ENCODE measurements at regions not wholly inside any gene's neighbourhood (a gene's known extent, or its start where the extent isn't known, plus 50 kb on each side); places are given as distances from the start of the nearest gene placed in this dataset.

GRCh38 chr3:148319161-148319915 is 378.4 kb upstream of the AGTR1 start:
- peak; percentile 75 for DNase-seq (ENCODE audit: low read depth)
- no peak for TF ChIP-seq CTCF (IDR thresholded peaks at IDR 0.05; ENCODE audit: insufficient read depth, low read length)
- H3K4me3 ChIP-seq (ENCODE audit: low read depth, low read length) = no peak overlapping the region

DNA sequence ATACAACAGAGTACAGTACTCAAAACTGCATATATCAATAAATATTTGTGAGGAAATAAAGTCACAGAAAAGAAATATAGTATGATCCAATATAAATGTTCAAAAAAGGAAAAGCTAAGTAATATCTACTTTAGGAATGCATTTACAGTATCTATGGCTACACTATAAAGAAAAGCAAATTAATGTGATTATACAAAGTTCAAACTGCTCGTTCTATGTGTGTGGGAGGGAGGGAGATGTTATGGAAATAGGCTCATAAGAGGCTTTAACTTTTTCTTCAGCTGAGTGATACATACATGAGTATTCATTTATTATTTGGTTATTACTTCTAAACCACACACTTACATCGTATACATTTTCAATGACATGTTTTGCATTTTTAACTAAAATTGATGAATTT is 377.7 kb upstream of the AGTR1 start:
- TF ChIP-seq CTCF (IDR thresholded peaks at IDR 0.05; ENCODE audit: insufficient read depth, low read length) = no peak
- DNase-seq (ENCODE audit: low read depth) = no peak
- no peak overlapping the region for H3K4me3 ChIP-seq (ENCODE audit: low read depth, low read length)

DNA sequence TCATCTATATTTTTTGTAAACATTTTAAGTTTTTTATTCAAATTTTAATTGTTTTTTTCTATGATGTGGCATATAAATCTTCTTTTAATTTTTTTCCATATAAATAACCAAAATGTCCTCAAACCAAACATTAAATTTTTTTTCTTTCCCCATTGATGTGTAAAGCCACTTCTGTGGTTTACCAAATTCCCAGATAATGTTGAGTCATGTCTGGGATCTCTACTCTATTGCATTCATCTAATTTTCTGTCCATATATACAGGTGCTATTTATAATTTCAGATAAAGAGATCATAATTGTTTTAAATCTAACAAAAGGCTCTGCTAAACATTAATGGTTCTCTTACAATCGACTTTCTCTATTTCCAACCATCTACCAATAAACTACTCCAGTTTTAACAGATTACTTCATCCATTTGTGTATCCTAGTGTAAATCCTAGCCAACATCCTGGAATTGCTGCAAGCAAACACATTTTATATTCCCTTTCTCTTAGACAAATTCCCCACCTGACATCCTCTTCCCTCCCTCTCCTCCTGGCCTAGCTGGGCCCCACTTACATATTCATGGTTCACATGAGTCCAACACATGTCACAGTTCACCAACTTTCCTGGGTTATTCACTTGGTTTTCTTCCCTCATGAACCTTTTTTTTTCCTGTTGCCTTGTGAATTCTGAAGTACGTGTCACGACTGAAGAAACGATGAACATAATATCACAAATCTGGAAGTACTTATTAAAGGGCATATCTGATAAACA is 368.0 kb upstream of the AGTR1 start:
- no peak overlapping the region for H3K4me3 ChIP-seq (ENCODE audit: low read depth, low read length)
- peak; percentile 41 for DNase-seq (ENCODE audit: low read depth)
- no peak for TF ChIP-seq CTCF (IDR thresholded peaks at IDR 0.05; ENCODE audit: insufficient read depth, low read length)

DNA sequence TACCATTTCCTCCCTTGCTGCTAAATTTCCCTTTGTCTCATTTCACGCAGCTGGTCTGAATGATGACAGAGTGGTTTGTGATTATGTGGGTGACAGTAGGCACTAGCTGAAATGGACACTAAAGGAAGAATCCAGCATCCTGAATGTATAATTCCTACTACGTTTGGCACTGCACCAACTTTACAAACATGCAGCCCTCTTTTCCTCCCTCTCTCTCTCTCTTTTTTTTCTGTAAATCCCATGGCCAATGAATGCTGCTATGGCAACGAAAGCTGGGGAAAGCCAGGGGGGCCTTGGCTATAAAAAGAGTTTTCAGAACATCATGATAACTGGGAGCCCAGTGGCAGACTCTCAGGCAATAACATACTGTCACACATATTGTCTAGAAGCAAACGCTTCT is 367.2 kb upstream of the AGTR1 start:
- TF ChIP-seq CTCF (IDR thresholded peaks at IDR 0.05; ENCODE audit: insufficient read depth, low read length) = no peak
- no peak overlapping the region for H3K4me3 ChIP-seq (ENCODE audit: low read depth, low read length)
- DNase-seq (ENCODE audit: low read depth) = no peak

DNA sequence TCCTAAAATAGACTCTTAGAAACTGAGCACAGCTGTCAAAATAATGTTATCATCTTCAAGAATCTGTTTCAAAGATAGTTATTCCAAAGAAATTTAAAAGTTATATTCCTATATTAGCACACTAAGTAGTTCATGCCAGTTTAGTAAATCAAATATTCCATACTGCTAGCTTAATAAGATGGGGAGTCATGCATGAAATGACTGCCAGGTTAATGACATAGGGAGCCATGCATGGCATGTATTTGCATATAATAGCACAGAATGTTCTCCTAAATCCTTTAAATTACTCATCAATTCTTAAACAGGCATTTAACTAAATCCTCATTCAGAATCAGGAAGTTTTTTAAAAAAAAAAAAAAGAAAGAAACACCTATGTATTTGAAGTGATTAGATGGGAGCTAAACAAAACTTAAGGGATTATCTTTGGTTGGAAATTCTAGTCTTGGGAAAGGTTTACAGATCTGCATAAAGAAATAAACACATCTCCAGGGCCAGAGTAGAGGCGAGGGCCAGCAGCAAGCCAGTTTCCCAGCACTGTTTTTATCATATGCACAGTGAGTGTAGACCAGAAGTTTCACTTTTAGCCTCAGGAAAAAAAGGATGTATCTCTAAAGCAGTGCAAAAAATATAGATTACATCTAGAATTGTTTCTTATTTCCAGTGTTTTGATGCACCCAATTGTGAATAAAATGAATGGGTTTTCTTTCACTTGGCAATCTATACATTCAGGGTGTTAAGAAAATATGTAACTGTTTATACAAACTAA is 366.4 kb upstream of the AGTR1 start:
- no peak overlapping the region for H3K4me3 ChIP-seq (ENCODE audit: low read depth, low read length)
- TF ChIP-seq CTCF (IDR thresholded peaks at IDR 0.05; ENCODE audit: insufficient read depth, low read length) = no peak
- peak; percentile 4 for DNase-seq (ENCODE audit: low read depth)

DNA sequence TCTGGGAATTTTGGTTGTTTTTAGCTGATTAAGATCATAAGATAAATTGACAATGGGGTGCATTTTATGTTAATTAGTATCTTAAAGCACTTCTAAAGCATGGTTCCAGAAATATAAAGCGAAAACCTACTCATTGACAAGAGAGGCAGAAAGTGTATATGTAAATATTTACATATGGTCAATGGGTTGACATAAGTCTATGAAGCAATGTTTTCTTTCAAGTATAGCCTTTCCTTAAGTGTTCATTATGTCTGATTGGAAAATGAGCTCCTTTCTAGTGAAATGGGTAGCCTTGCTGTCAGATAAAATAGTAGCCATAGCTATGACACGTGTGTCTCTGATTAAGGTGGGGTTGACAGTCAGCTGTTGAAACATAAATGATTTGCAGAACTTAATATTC is 365.2 kb upstream of the AGTR1 start:
- no peak for DNase-seq (ENCODE audit: low read depth)
- no peak overlapping the region for H3K4me3 ChIP-seq (ENCODE audit: low read depth, low read length)
- no peak for TF ChIP-seq CTCF (IDR thresholded peaks at IDR 0.05; ENCODE audit: insufficient read depth, low read length)

All from fibroblast of the aortic adventitia (primary cell).